GM12878 (cell line): ENCODE measurements at regions not wholly inside any gene's neighbourhood (a gene's known extent, or its start where the extent isn't known, plus 50 kb on each side); places are given as distances from the start of the nearest gene placed in this dataset.

Experiments used
- ASH2L ChIP-seq: fragments of 300-600, 200-600 bp; sonication (generic); IDR thresholded peaks from 2 replicates; pipeline ENCODE4 v1.6.1; 2017; ENCODE audit warnings: low read depth, mild to moderate bottlenecking, borderline replicate concordance
- HSF1 ChIP-seq: fragments of 150-350 bp; IDR thresholded peaks from 2 replicates; pipeline ENCODE4 v1.6.1; 2014; ENCODE audit warnings: mild to moderate bottlenecking, low read depth, low read length
- IKZF1 ChIP-seq: fragments of 450-650 bp; conservative IDR thresholded peaks from 2 replicates; pipeline ENCODE4 v1.6.1; 2017; ENCODE audit warnings: antibody characterized with exemption, mild to moderate bottlenecking
- MYC ChIP-seq: IDR thresholded peaks from 2 replicates; pipeline ENCODE4 v1.6.1; 2011; ENCODE audit warnings: mild to moderate bottlenecking, low read length, moderate library complexity, inconsistent platforms; ENCODE audit not compliant: insufficient read depth, insufficient replicate concordance, insufficient read length, severe bottlenecking
- NFYB ChIP-seq: IDR thresholded peaks from 2 replicates; pipeline ENCODE4 v1.6.1; 2011; ENCODE audit warnings: low read depth, mild to moderate bottlenecking, low read length, improper control_type of control experiment, moderate library complexity; ENCODE audit not compliant: insufficient read depth
- PKNOX1 ChIP-seq: fragments of 450-650 bp; IDR thresholded peaks from 2 replicates; pipeline ENCODE4 v1.6.1; 2016; ENCODE audit warnings: mild to moderate bottlenecking
- PML ChIP-seq: IDR thresholded peaks from 2 replicates; pipeline ENCODE4 v1.6.1; 2012; ENCODE audit warnings: low read length, inconsistent platforms
- POLR2A ChIP-seq: IDR thresholded peaks from 2 replicates; pipeline ENCODE4 v1.6.1; 2011; ENCODE audit warnings: low read depth, mild to moderate bottlenecking, low read length
- POU2F2 ChIP-seq: IDR thresholded peaks from 3 replicates; pipeline ENCODE4 v1.6.1; 2011; ENCODE audit warnings: low read depth, mild to moderate bottlenecking, low read length, borderline replicate concordance
- PRDM15 ChIP-seq: fragments of 450-650 bp; formaldehyde crosslinking; IDR thresholded peaks from 2 replicates; pipeline ENCODE4 v1.4.0; 2020; ENCODE audit warnings: mild to moderate bottlenecking, moderate library complexity
- RAD51 ChIP-seq: fragments of 450-650 bp; IDR thresholded peaks from 2 replicates; pipeline ENCODE4 v1.6.1; 2016; ENCODE audit warnings: moderate library complexity, mild to moderate bottlenecking, inconsistent platforms
- SRF ChIP-seq, 2 experiments: IDR thresholded peaks; 2 replicates each; pipeline ENCODE4 v1.6.1; 2011; ENCODE audit warnings: low read depth in 2 of 2, low read length in 2 of 2, mild to moderate bottlenecking in 1 of 2, moderate library complexity in 1 of 2
- ZNF592 ChIP-seq: fragments of 450-650 bp; IDR thresholded peaks from 2 replicates; pipeline ENCODE4 v1.6.1; 2017; ENCODE audit warnings: mild to moderate bottlenecking, moderate library complexity

- no peak for TF ChIP-seq HSF1
- TF ChIP-seq NFYB = no peak
- no peak for TF ChIP-seq PML
- TF ChIP-seq SRF (IDR thresholded peaks at IDR 0.05; ENCODE audit: low read depth in 2 of 2, low read length in 2 of 2) = no peak
- TF ChIP-seq ZNF592 = no peak
- TF ChIP-seq ASH2L = no peak
- TF ChIP-seq PRDM15 = no peak
- TF ChIP-seq RAD51 = no peak
- TF ChIP-seq IKZF1 = no peak
- no peak for TF ChIP-seq POU2F2
- TF ChIP-seq MYC = no peak
- no peak for TF ChIP-seq POLR2A
- TF ChIP-seq PKNOX1 = no peak
- TF ChIP-seq, all 136 proteins: peak for 0
These were observed 1499.3 kb downstream of the PCDH7 start (continued) for GRCh38 chr4:32219306-32220075.
